ENCODE measurements at regions not wholly inside any gene's neighbourhood (a gene's known extent, or its start where the extent isn't known, plus 50 kb on each side); places are given as distances from the start of the nearest gene placed in this dataset.

- TF ChIP-seq ATF2 (CRISPR knock-in tag; IDR thresholded peaks at IDR 0.05; ENCODE audit: borderline replicate concordance, low read depth), result no peak
- TF ChIP-seq IRF1 (CRISPR knock-in tag; IDR thresholded peaks at IDR 0.05), result no peak
- TF ChIP-seq NFYB (CRISPR knock-in tag; conservative IDR thresholded peaks at IDR 0.05; ENCODE audit: low read depth), result no peak
- no peak for TF ChIP-seq ZNF423 (CRISPR knock-in tag; IDR thresholded peaks at IDR 0.05)
- TF ChIP-seq CTCF (IDR thresholded peaks at IDR 0.05), result no peak
- no peak for TF ChIP-seq TCF7 (CRISPR knock-in tag; IDR thresholded peaks at IDR 0.05; ENCODE audit: low read depth)
- TF ChIP-seq CREM (CRISPR knock-in tag; IDR thresholded peaks at IDR 0.05), result no peak
- no peak for TF ChIP-seq ZNF416 (CRISPR knock-in tag; IDR thresholded peaks at IDR 0.05)
- no peak for TF ChIP-seq CREB1 (CRISPR knock-in tag; IDR thresholded peaks at IDR 0.05)
These were observed 61.5 kb upstream of the ATP1B1 start for GRCh38 chr1:169044971-169045370.
